LNCaP clone FGC (cell line): ENCODE measurements at regions not wholly inside any gene's neighbourhood (a gene's known extent, or its start where the extent isn't known, plus 50 kb on each side); places are given as distances from the start of the nearest gene placed in this dataset.

Experiments
- DNase-seq: peaks from one replicate; pipeline ENCODE4 v3.0.0-alpha.2; 2011; ENCODE audit warnings: low read depth
- H3K4me3 ChIP-seq: 2 replicates; pipeline ENCODE4 v1.5.1; 2011; ENCODE audit warnings: mild to moderate bottlenecking, low read depth, low read length, control low read depth
- CTCF ChIP-seq: IDR thresholded peaks from 2 replicates; pipeline ENCODE4 v1.5.1; 2012; ENCODE audit warnings: mild to moderate bottlenecking; ENCODE audit not compliant: control insufficient read depth, insufficient read depth; ENCODE audit errors: extremely low read depth

GRCh38 chr10:2625094-2625493 lies 442.3 kb upstream of the PFKP start:
- no peak for TF ChIP-seq CTCF
- no peak overlapping the region for H3K4me3 ChIP-seq
- no peak for DNase-seq

- TF ChIP-seq CTCF, result no peak
- DNase-seq, result no peak
- no peak overlapping the region for H3K4me3 ChIP-seq
Observed at GRCh38 chr10:2623675-2624274, 443.6 kb upstream of the PFKP start.

DNA sequence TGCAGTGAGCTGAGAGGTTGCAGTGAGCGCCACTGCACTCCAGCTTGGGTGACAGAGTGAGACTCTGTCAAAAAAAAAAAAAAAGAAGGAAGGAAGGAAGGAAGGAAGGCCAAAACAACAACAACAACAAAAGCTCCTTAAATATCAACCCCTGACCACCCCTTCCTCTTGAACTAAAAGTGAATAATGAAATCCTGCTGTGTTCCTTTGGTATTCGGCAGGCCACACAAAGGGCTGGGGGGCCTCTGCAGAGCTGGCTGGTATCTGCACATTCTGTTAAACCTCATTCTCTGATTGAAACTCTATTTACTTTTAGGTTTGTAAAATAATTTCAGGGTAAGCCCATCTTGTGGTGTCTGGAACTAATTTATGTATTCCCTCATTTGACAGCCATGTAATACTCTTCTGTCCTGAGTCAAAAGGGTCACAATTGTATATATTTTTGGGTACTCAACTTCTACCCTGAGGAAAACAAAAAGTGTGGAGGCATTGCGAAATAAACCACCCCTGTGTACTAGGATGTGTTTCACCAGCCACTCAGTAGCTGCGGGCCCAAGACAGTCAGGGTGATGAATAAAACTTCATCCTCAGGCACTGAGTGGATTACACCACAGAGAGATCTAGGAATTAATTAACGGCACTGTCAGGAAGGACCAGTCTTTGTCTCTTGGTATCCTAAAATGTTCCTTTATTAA lies 446.4 kb upstream of the PFKP start:
- no peak for TF ChIP-seq CTCF
- DNase-seq, result no peak
- H3K4me3 ChIP-seq, result no peak overlapping the region

DNA sequence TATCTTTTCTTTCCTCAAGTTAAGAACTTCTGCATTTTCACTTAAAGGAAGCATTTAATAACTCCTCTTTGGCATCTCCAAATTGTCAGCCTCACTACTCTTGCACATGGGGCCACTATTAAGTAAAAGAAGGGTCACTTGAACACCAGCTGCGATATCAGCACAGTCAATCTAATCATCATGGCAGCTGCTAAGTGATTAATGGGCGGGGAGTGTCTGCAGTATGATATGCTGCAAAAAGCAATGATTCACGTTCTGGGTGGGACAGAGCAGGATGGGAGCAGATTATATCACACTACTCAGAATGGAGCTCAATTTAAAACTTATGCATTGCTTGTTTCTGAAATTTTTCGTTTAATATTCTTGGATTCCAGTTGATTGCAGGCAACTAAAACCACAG lies 447.4 kb upstream of the PFKP start:
- no peak overlapping the region for H3K4me3 ChIP-seq
- TF ChIP-seq CTCF, result no peak
- DNase-seq, result no peak

GRCh38 chr10:2619472-2619871 lies 447.9 kb upstream of the PFKP start:
- H3K4me3 ChIP-seq, result no peak overlapping the region
- DNase-seq, result no peak
- TF ChIP-seq CTCF, result peak; percentile 68

- H3K4me3 ChIP-seq, result no peak overlapping the region
- DNase-seq, result no peak
- no peak for TF ChIP-seq CTCF
Observed at GRCh38 chr10:2618690-2619089, 448.7 kb upstream of the PFKP start.

- TF ChIP-seq CTCF, result no peak
- no peak overlapping the region for H3K4me3 ChIP-seq
- no peak for DNase-seq
Observed at GRCh38 chr10:2616215-2616614, 451.1 kb upstream of the PFKP start.
